ENCODE measurements at regions not wholly inside any gene's neighbourhood (a gene's known extent, or its start where the extent isn't known, plus 50 kb on each side); places are given as distances from the start of the nearest gene placed in this dataset.

- TF ChIP-seq EZH2 (IDR thresholded peaks at IDR 0.05; ENCODE audit: low read depth), result no peak
- TF ChIP-seq, protein P1, sequence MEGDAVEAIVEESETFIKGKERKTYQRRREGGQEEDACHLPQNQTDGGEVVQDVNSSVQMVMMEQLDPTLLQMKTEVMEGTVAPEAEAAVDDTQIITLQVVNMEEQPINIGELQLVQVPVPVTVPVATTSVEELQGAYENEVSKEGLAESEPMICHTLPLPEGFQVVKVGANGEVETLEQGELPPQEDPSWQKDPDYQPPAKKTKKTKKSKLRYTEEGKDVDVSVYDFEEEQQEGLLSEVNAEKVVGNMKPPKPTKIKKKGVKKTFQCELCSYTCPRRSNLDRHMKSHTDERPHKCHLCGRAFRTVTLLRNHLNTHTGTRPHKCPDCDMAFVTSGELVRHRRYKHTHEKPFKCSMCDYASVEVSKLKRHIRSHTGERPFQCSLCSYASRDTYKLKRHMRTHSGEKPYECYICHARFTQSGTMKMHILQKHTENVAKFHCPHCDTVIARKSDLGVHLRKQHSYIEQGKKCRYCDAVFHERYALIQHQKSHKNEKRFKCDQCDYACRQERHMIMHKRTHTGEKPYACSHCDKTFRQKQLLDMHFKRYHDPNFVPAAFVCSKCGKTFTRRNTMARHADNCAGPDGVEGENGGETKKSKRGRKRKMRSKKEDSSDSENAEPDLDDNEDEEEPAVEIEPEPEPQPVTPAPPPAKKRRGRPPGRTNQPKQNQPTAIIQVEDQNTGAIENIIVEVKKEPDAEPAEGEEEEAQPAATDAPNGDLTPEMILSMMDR (conservative IDR thresholded peaks at IDR 0.05), result peak; percentile 35; the same call in 1 of the 2 replicates
Observed at GRCh38 chr2:198930170-198930569, 527.6 kb downstream of the SATB2 start.

All from PC-9 (cell line).